VCaP (cell line): ENCODE measurements at regions not wholly inside any gene's neighbourhood (a gene's known extent, or its start where the extent isn't known, plus 50 kb on each side); places are given as distances from the start of the nearest gene placed in this dataset.

Source experiments
- H3K27ac ChIP-seq: fragments of 450-650 bp; 2 replicates; pipeline ENCODE4 v1.5.1; 2017
- TF ChIP-seq, protein P1 (sequence below): fragments of 450-650 bp; conservative IDR thresholded peaks from 2 replicates; pipeline ENCODE4 v1.5.1; 2017; ENCODE audit warnings: mild to moderate bottlenecking, moderate library complexity

DNA sequence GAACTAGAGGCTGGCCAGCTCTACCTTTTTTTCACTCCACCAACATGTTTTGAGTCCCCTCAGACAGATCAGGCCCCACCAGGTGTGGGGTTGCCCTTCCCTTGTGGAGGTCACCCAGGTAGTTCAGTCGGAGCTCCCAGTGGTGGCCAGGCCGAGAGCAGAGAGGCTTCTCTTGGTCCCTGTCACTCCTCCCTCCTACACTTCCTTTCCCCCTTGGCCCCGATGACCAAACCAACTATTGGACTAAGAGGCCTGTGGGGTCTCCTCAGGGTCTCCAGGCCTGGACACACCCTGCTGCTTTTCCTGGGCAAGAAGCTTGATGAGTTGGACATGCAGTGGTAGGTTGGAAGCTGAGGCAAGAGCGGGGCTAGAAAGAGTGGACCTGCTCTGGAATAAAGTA, 174.8 kb downstream of the ZNF248 start:
- TF ChIP-seq, protein P1, sequence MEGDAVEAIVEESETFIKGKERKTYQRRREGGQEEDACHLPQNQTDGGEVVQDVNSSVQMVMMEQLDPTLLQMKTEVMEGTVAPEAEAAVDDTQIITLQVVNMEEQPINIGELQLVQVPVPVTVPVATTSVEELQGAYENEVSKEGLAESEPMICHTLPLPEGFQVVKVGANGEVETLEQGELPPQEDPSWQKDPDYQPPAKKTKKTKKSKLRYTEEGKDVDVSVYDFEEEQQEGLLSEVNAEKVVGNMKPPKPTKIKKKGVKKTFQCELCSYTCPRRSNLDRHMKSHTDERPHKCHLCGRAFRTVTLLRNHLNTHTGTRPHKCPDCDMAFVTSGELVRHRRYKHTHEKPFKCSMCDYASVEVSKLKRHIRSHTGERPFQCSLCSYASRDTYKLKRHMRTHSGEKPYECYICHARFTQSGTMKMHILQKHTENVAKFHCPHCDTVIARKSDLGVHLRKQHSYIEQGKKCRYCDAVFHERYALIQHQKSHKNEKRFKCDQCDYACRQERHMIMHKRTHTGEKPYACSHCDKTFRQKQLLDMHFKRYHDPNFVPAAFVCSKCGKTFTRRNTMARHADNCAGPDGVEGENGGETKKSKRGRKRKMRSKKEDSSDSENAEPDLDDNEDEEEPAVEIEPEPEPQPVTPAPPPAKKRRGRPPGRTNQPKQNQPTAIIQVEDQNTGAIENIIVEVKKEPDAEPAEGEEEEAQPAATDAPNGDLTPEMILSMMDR = no peak
- H3K27ac ChIP-seq = no peak overlapping the region

DNA sequence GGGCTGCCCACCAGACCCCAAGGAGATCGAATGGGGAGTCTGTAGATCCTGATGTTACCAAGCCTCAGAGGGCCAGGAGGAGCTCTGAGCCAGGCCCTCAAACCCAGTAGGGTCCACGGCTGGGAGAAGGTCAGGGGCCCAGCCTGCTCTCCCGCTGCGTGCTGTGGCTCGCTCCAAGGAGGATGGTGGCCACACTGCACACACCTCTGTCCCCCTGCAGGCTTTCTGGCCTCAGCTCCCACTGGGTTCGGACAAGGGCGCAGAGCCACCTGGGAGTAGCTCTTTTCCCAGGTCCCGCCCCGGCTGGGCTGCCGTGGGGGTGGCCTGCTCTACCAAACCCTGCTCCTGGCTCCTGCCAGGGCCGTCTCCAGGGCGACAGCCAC, 175.8 kb downstream of the ZNF248 start:
- TF ChIP-seq, protein P1 = no peak

DNA sequence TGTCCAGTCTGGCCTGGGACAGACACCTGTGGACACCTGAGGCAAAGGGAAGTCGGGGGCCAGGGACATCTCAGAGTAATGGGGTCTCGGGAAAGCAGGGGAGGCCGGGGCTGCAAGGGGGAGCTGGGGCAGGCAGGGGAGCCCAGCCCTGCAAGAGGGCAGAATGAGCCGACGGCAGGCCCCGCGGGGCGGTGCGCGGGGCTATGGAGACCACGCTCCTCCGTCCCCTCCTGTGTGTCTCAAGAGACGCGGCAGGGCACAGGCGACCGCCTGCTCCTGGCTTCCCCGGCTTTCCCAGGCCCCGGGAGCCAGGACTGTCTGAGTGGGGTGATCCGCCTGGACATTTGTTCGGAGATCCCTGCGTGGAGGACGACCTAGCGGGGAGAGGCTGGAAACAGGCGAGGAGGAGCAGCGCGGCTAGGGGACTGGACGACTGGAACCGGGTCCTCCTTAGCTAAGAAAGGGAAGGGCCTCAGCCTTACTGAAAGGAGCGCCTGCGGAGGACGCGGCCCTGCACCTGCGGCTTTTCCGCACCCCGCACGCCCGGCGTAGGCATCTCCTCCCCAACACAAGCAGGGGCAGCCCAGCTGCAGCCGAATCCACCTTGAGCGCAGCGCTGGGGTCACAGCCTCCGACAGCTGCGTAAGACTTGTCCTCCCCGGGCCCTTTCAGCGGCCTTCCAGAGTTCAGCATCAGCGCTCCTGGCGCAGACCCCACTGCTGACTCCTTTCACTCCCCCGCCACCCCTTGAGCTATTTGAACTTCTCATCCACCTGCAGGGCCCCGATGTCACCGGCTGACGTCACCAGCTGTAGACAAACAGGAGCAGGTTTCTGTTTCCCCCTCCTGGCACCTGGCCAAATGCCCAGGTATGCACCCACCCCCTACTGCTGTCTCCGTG, 176.4 kb downstream of the ZNF248 start:
- no peak overlapping the region for H3K27ac ChIP-seq
- TF ChIP-seq, protein P1 = no peak

More for the DNA sequence above, 175.8 kb downstream of the ZNF248 start:
- H3K27ac ChIP-seq = no peak overlapping the region

DNA sequence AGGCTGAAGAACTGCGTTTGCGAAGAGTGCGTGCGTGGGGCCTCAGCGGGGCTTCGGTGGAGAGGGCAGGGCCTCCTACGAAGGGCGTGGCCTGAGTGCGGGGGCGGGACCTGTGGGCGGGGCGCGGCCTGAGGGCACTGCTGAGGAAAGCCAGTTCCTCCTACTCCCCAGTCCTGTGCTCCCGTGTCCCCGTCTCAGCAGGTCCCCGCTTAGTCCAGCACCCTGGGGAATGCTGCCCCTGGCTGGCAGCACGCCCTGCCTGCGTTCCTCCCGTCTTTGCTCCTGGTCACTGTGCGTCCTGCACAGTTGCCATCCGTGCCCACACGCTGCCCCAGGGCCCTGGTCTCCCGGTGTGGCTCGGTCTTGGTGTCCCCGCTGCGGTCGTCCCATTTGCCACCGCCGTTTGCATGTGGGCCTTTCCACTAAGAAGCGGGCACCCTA, 177.1 kb downstream of the ZNF248 start:
- TF ChIP-seq, protein P1 = no peak

DNA sequence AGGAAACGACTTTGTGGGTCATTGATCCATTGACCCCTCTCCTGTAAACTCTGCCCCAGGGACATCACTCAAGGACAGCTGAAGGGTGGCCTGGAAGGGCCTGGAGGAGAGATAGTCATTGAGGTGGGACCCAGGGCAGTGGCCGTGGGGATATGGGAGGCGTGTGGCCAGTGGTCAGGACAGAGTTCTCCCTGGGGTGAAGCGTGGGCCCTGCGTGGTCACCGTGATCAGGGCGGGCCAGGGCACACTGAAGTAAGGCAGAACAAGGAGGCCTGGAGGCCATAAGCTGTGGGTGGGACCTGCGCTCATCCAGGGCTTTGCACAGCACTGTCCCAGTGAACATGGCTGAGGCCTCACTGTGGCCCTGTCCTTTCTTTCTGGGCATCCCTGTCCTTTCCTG, 177.9 kb downstream of the ZNF248 start:
- TF ChIP-seq, protein P1 = no peak

More for the DNA sequence above, 177.1 kb downstream of the ZNF248 start:
- no peak overlapping the region for H3K27ac ChIP-seq

DNA sequence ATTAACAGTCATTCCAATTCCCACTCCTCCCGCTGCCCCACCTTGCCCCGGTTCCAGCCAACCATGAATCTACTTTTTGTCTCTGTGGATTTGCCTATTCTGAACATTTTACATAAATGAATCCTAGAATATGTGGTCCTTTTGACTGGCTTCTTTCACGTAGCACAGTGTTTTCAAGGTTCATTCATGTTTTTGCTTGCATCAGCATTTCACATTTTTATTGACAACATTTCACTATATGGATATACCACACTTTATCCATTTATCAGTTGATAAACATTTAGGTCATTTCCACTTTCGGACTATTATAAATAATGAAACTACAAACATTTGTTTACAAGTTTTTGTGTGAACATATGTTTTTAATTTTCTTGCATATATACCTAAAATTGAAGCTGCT, 182.0 kb downstream of the ZNF248 start:
- H3K27ac ChIP-seq = no peak overlapping the region
- TF ChIP-seq, protein P1 = no peak

More for the DNA sequence above, 177.9 kb downstream of the ZNF248 start:
- no peak overlapping the region for H3K27ac ChIP-seq

DNA sequence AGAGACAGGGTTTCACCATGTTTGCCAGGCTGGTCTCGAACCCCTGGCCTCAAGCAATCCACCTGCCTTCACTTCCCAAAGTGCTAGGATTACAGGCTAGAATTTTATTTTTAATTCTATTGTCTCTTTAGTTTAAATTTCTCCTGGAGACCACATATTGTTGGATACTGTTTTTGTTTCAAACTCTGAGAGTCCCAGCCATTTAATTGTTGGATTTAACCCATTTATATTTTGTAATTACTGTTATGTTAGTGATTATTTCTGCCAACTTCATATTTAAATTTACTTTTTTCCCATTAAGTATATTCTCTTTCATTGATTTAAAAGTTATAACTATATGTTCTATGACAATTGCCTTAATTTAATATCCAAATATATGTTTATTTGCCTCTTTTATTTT, 185.6 kb downstream of the ZNF248 start:
- no peak overlapping the region for H3K27ac ChIP-seq
- TF ChIP-seq, protein P1 = no peak
